C4-2B (cell line): ENCODE measurements at regions not wholly inside any gene's neighbourhood (a gene's known extent, or its start where the extent isn't known, plus 50 kb on each side); places are given as distances from the start of the nearest gene placed in this dataset.

Experiments
- ZFX ChIP-seq: fragments of 450-650 bp; IDR thresholded peaks from 2 replicates; pipeline ENCODE4 v1.6.1; 2017
- TF ChIP-seq, protein P1 (sequence below): fragments of 450-650 bp; conservative IDR thresholded peaks from 2 replicates; pipeline ENCODE4 v1.5.1; 2017; ENCODE audit warnings: mild to moderate bottlenecking

DNA sequence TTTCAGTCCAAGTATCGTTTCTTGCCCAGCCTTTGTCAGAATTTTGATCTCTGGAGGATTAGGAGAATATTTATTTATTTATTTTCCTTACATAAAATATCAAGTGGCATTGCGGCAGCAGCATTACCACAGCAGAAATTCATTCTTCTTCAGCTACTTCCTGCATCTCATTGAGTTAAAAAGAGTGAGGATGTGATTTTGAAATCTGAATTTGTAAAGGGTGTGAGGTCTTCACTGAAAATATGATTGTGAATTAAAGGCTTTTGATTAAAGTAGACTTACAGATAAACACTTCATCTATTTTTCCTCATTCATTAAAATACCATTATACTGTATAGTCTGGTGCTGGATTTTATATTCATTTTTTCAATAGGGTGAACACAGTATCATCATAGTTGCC, 328.4 kb downstream of the PRL start:
- TF ChIP-seq, protein P1, sequence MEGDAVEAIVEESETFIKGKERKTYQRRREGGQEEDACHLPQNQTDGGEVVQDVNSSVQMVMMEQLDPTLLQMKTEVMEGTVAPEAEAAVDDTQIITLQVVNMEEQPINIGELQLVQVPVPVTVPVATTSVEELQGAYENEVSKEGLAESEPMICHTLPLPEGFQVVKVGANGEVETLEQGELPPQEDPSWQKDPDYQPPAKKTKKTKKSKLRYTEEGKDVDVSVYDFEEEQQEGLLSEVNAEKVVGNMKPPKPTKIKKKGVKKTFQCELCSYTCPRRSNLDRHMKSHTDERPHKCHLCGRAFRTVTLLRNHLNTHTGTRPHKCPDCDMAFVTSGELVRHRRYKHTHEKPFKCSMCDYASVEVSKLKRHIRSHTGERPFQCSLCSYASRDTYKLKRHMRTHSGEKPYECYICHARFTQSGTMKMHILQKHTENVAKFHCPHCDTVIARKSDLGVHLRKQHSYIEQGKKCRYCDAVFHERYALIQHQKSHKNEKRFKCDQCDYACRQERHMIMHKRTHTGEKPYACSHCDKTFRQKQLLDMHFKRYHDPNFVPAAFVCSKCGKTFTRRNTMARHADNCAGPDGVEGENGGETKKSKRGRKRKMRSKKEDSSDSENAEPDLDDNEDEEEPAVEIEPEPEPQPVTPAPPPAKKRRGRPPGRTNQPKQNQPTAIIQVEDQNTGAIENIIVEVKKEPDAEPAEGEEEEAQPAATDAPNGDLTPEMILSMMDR, result no peak
- no peak for TF ChIP-seq ZFX
